ENCODE measurements at regions not wholly inside any gene's neighbourhood (a gene's known extent, or its start where the extent isn't known, plus 50 kb on each side); places are given as distances from the start of the nearest gene placed in this dataset.

DNA sequence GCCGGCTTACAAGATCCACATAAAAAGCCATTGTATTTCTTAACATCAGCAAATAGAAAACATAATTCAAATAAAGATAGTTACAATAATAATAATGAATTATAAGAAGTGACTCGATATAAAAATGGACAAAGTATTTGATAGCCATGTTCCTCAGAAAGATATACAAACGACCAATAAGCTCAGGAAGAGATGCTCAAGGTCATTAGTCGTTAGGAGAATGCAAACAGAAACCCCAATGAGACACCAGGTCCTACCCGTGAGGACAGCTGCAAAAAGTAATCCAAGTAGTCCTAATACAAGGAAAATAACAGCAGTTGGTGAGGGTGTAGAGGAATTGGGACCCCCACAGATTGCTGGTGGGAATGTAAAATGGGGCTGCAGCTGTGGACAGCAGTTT is 54.2 kb upstream of the INPP5A start:
- DNase-seq (ENCODE audit: low spot score) (no peak), ATAC-seq (no peak)
- no peak for TF ChIP-seq NFATC4 (CRISPR knock-in tag; IDR thresholded peaks at IDR 0.05)
- TF ChIP-seq, protein P1, sequence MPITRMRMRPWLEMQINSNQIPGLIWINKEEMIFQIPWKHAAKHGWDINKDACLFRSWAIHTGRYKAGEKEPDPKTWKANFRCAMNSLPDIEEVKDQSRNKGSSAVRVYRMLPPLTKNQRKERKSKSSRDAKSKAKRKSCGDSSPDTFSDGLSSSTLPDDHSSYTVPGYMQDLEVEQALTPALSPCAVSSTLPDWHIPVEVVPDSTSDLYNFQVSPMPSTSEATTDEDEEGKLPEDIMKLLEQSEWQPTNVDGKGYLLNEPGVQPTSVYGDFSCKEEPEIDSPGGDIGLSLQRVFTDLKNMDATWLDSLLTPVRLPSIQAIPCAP (CRISPR knock-in tag; IDR thresholded peaks at IDR 0.05): no peak
- TF ChIP-seq, protein P2, sequence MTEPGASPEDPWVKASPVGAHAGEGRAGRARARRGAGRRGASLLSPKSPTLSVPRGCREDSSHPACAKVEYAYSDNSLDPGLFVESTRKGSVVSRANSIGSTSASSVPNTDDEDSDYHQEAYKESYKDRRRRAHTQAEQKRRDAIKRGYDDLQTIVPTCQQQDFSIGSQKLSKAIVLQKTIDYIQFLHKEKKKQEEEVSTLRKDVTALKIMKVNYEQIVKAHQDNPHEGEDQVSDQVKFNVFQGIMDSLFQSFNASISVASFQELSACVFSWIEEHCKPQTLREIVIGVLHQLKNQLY (CRISPR knock-in tag; IDR thresholded peaks at IDR 0.05): no peak
- TF ChIP-seq, protein P3, sequence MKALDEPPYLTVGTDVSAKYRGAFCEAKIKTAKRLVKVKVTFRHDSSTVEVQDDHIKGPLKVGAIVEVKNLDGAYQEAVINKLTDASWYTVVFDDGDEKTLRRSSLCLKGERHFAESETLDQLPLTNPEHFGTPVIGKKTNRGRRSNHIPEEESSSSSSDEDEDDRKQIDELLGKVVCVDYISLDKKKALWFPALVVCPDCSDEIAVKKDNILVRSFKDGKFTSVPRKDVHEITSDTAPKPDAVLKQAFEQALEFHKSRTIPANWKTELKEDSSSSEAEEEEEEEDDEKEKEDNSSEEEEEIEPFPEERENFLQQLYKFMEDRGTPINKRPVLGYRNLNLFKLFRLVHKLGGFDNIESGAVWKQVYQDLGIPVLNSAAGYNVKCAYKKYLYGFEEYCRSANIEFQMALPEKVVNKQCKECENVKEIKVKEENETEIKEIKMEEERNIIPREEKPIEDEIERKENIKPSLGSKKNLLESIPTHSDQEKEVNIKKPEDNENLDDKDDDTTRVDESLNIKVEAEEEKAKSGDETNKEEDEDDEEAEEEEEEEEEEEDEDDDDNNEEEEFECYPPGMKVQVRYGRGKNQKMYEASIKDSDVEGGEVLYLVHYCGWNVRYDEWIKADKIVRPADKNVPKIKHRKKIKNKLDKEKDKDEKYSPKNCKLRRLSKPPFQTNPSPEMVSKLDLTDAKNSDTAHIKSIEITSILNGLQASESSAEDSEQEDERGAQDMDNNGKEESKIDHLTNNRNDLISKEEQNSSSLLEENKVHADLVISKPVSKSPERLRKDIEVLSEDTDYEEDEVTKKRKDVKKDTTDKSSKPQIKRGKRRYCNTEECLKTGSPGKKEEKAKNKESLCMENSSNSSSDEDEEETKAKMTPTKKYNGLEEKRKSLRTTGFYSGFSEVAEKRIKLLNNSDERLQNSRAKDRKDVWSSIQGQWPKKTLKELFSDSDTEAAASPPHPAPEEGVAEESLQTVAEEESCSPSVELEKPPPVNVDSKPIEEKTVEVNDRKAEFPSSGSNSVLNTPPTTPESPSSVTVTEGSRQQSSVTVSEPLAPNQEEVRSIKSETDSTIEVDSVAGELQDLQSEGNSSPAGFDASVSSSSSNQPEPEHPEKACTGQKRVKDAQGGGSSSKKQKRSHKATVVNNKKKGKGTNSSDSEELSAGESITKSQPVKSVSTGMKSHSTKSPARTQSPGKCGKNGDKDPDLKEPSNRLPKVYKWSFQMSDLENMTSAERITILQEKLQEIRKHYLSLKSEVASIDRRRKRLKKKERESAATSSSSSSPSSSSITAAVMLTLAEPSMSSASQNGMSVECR (CRISPR knock-in tag; IDR thresholded peaks at IDR 0.05; ENCODE audit: borderline replicate concordance): no peak
- TF ChIP-seq, protein P4, sequence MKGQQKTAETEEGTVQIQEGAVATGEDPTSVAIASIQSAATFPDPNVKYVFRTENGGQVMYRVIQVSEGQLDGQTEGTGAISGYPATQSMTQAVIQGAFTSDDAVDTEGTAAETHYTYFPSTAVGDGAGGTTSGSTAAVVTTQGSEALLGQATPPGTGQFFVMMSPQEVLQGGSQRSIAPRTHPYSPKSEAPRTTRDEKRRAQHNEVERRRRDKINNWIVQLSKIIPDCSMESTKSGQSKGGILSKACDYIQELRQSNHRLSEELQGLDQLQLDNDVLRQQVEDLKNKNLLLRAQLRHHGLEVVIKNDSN (CRISPR knock-in tag; IDR thresholded peaks at IDR 0.05): no peak
- no peak for TF ChIP-seq ZNF396 (CRISPR knock-in tag; IDR thresholded peaks at IDR 0.05; ENCODE audit: borderline replicate concordance)
- TF ChIP-seq, protein P5, sequence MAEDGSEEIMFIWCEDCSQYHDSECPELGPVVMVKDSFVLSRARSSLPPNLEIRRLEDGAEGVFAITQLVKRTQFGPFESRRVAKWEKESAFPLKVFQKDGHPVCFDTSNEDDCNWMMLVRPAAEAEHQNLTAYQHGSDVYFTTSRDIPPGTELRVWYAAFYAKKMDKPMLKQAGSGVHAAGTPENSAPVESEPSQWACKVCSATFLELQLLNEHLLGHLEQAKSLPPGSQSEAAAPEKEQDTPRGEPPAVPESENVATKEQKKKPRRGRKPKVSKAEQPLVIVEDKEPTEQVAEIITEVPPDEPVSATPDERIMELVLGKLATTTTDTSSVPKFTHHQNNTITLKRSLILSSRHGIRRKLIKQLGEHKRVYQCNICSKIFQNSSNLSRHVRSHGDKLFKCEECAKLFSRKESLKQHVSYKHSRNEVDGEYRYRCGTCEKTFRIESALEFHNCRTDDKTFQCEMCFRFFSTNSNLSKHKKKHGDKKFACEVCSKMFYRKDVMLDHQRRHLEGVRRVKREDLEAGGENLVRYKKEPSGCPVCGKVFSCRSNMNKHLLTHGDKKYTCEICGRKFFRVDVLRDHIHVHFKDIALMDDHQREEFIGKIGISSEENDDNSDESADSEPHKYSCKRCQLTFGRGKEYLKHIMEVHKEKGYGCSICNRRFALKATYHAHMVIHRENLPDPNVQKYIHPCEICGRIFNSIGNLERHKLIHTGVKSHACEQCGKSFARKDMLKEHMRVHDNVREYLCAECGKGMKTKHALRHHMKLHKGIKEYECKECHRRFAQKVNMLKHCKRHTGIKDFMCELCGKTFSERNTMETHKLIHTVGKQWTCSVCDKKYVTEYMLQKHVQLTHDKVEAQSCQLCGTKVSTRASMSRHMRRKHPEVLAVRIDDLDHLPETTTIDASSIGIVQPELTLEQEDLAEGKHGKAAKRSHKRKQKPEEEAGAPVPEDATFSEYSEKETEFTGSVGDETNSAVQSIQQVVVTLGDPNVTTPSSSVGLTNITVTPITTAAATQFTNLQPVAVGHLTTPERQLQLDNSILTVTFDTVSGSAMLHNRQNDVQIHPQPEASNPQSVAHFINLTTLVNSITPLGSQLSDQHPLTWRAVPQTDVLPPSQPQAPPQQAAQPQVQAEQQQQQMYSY (CRISPR knock-in tag; IDR thresholded peaks at IDR 0.05): no peak
- no peak for TF ChIP-seq ELF4 (CRISPR knock-in tag; IDR thresholded peaks at IDR 0.05; ENCODE audit: low read depth)
- no peak for TF ChIP-seq SOX15 (CRISPR knock-in tag; IDR thresholded peaks at IDR 0.05)
- no peak for TF ChIP-seq NR1H2 (CRISPR knock-in tag; IDR thresholded peaks at IDR 0.05)
- no peak for TF ChIP-seq ZBTB21 (CRISPR knock-in tag; IDR thresholded peaks at IDR 0.05; ENCODE audit: borderline replicate concordance)
- TF ChIP-seq, protein P6, sequence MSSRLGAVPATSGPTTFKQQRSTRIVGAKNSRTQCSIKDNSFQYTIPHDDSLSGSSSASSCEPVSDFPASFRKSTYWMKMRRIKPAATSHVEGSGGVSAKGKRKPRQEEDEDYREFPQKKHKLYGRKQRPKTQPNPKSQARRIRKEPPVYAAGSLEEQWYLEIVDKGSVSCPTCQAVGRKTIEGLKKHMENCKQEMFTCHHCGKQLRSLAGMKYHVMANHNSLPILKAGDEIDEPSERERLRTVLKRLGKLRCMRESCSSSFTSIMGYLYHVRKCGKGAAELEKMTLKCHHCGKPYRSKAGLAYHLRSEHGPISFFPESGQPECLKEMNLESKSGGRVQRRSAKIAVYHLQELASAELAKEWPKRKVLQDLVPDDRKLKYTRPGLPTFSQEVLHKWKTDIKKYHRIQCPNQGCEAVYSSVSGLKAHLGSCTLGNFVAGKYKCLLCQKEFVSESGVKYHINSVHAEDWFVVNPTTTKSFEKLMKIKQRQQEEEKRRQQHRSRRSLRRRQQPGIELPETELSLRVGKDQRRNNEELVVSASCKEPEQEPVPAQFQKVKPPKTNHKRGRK (CRISPR knock-in tag; IDR thresholded peaks at IDR 0.05; ENCODE audit: borderline replicate concordance): no peak
- no peak for TF ChIP-seq FOXJ3 (CRISPR knock-in tag; IDR thresholded peaks at IDR 0.05; ENCODE audit: borderline replicate concordance)
- TF ChIP-seq SMAD3 (CRISPR knock-in tag; IDR thresholded peaks at IDR 0.05; ENCODE audit: borderline replicate concordance): no peak
- TF ChIP-seq SMAD4 (CRISPR knock-in tag; IDR thresholded peaks at IDR 0.05): no peak
- no peak for TF ChIP-seq ZNF138 (CRISPR knock-in tag; conservative IDR thresholded peaks at IDR 0.05)
- TF ChIP-seq, protein P7, sequence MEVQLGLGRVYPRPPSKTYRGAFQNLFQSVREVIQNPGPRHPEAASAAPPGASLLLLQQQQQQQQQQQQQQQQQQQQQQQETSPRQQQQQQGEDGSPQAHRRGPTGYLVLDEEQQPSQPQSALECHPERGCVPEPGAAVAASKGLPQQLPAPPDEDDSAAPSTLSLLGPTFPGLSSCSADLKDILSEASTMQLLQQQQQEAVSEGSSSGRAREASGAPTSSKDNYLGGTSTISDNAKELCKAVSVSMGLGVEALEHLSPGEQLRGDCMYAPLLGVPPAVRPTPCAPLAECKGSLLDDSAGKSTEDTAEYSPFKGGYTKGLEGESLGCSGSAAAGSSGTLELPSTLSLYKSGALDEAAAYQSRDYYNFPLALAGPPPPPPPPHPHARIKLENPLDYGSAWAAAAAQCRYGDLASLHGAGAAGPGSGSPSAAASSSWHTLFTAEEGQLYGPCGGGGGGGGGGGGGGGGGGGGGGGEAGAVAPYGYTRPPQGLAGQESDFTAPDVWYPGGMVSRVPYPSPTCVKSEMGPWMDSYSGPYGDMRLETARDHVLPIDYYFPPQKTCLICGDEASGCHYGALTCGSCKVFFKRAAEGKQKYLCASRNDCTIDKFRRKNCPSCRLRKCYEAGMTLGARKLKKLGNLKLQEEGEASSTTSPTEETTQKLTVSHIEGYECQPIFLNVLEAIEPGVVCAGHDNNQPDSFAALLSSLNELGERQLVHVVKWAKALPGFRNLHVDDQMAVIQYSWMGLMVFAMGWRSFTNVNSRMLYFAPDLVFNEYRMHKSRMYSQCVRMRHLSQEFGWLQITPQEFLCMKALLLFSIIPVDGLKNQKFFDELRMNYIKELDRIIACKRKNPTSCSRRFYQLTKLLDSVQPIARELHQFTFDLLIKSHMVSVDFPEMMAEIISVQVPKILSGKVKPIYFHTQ (CRISPR knock-in tag; IDR thresholded peaks at IDR 0.05): no peak
- TF ChIP-seq, protein P8, sequence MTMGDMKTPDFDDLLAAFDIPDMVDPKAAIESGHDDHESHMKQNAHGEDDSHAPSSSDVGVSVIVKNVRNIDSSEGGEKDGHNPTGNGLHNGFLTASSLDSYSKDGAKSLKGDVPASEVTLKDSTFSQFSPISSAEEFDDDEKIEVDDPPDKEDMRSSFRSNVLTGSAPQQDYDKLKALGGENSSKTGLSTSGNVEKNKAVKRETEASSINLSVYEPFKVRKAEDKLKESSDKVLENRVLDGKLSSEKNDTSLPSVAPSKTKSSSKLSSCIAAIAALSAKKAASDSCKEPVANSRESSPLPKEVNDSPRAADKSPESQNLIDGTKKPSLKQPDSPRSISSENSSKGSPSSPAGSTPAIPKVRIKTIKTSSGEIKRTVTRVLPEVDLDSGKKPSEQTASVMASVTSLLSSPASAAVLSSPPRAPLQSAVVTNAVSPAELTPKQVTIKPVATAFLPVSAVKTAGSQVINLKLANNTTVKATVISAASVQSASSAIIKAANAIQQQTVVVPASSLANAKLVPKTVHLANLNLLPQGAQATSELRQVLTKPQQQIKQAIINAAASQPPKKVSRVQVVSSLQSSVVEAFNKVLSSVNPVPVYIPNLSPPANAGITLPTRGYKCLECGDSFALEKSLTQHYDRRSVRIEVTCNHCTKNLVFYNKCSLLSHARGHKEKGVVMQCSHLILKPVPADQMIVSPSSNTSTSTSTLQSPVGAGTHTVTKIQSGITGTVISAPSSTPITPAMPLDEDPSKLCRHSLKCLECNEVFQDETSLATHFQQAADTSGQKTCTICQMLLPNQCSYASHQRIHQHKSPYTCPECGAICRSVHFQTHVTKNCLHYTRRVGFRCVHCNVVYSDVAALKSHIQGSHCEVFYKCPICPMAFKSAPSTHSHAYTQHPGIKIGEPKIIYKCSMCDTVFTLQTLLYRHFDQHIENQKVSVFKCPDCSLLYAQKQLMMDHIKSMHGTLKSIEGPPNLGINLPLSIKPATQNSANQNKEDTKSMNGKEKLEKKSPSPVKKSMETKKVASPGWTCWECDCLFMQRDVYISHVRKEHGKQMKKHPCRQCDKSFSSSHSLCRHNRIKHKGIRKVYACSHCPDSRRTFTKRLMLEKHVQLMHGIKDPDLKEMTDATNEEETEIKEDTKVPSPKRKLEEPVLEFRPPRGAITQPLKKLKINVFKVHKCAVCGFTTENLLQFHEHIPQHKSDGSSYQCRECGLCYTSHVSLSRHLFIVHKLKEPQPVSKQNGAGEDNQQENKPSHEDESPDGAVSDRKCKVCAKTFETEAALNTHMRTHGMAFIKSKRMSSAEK (CRISPR knock-in tag; IDR thresholded peaks at IDR 0.05; ENCODE audit: borderline replicate concordance): no peak
- no peak overlapping the region for H3K4me3 Mint-ChIP-seq
- H3K27ac Mint-ChIP-seq: no peak overlapping the region
- peaks cover 4% of the 10 kb centered on the region for H3K9me3 Mint-ChIP-seq
- CTCF ChIA-PET: no interaction called here
- H3K4me1 Mint-ChIP-seq: no peaks in the 10 kb centered on the region
- H3K36me3 Mint-ChIP-seq: no peaks in the 10 kb centered on the region; the same call in 1 of the 2 replicates
- no peaks in the 10 kb centered on the region; the same call in 1 of the 2 replicates for H3K27me3 Mint-ChIP-seq (ENCODE audit: low read depth)
- POLR2A ChIA-PET: no interaction called here

Data from WTC11 (cell line).